MV-4-11 (cell line): ENCODE measurements at regions not wholly inside any gene's neighbourhood (a gene's known extent, or its start where the extent isn't known, plus 50 kb on each side); places are given as distances from the start of the nearest gene placed in this dataset.

ENCODE experiments used
- DNase-seq: peaks from one replicate; lab custom pipeline; 2025; lab: John Stamatoyannopoulos, UW

DNA sequence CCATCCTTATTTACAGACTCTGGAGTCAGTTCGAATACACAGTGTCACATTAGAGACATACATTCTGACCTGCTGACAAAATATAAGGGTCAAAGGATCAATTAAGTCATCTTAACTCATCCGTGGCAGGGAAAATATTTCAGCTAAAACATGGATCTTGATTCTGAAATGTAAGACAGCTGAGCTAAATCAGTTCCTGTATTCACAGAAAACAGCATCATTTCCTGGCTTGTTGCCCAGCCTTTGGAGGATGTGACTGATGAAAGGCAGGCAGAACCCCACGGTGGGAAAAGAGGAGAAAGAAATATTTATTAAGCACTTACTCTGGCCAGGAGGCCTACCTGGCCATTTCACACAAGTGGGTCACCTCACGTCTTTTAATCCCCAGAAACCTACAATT, 101.9 kb downstream of the GAS2L3 start:
- DNase-seq = peak; percentile 26

DNA sequence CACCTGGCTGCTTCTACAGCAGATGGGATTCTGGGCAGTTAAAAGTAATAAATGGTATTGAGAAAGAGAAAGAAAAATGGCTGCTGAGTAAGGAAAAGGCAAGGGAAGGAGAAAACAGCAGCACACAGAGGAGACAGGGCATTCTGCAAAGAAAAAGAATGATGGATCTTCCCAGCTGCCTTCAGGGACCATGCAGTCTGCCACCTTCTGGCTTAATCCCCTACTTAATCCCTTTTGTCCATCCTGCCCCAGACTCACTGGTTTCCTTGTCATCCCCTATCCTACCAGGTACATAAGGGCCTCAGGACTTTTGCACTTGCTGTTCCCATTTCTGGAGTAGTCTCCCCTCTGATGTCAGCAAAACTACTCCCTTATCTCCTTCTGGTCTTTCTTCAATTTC, 107.6 kb downstream of the GAS2L3 start:
- DNase-seq = no peak

DNA sequence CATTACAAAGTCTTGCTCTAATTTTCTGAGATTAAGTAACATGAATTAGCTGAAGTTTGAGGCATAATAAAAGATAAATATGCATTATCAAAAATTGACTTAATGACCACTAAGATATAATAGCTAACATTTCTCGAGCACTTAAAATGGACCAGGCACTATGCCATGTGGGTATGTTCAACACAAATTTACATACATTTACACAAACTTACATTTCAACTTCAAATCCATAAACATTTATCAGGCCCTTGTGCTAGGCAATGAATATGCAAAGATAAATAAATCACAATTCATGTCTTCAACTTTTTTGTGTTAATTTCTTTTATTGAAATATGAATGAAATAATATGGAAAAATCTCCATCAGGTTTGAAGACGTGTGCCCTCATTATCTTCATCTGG, 108.7 kb downstream of the GAS2L3 start:
- no peak for DNase-seq

DNA sequence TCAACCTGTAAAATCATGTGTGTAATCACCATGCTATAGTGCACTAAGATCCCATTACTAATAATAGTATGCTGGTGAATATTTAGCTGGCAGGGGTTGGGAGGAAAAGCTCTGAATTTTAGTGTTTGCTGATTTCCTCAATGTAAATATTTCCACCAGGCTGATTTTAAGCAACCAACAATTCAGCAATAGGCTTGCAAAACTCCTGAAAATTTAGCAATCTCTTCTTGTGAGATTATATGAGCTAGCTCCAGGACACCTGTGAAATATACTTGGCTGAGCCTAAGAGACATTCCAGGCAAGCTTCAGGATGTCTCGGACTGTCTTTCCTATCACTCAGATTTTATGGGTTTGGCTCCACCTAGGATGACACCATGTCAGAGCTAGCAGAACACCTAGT, 106.9 kb upstream of the ANO4 start:
- no peak for DNase-seq

DNA sequence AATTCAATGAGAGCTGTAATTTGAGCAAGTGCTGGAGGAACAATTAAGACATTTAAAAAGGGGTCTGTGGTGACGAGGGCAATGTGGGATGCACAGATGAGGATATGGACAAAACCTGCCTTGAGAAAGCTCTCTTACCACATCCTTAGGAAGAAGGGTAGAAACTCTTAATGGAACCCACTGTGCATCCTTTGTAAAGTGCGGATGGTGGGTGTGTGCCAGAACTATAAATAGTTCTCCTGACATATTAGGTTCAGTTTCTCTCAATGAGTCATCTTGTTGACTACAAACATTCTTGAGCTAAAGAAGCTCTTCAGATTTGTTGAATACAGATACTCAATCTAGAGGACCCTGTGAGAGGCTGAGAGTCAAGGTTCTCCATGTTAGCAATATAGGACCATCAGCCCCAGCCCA, 106.1 kb upstream of the ANO4 start:
- DNase-seq = peak; percentile 27

DNA sequence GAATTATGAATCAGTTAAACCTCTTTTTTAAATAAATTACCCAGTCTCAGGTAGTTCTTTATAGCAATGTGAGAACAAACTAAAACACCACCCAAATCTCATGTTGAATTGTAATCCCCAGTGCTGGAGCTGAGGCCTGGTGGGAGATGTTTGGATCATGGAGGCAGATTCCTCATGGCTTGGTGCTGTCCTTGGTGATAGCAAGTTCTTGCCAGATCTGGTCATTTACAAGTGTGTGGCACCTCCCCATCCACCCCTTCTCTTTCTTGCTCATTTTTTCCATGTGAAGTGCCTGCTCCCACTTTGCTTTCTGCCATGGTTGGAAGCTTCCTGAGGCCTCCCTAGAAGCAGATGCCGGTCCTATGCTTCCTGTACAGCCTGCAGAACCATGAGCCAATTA, 102.1 kb upstream of the ANO4 start:
- no peak for DNase-seq

DNA sequence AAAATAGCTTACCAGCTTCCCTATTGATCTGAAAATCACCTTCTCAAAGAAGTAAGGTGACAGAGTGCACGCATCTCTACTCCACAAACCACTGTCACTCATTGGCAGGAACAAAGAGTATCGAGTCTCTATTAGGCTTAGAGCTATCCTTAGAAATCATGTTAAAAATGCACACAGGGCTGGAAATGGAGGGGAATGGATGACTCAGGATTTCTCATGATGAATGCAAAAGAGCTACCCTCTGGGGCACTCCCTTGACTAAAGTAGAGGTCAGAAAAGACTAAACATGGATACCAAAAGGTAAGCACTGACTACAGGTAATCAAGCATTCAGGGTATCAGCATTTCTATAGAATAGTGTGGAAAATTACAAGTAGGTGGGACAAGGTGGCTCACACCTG, 96.1 kb upstream of the ANO4 start:
- no peak for DNase-seq

DNA sequence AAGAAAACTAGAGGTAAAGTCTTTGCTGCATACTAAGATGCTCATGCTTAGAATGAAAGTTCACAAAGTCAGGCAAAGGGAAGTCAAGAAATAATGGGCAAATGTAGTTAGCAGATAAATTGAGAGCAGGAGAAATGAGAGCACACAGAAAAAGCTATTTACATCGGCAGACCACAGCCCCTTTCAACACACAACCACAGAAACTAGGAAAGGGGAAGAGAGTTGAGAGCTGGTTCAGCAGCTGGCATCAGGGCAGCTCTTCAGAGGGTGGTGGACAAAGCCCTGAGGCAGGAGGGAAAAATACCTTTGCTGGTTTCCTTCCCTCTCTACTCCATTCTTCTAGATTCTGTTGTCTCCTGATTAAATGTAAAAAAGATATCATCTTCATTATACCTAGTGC, 95.4 kb upstream of the ANO4 start:
- peak; percentile 95 for DNase-seq

DNA sequence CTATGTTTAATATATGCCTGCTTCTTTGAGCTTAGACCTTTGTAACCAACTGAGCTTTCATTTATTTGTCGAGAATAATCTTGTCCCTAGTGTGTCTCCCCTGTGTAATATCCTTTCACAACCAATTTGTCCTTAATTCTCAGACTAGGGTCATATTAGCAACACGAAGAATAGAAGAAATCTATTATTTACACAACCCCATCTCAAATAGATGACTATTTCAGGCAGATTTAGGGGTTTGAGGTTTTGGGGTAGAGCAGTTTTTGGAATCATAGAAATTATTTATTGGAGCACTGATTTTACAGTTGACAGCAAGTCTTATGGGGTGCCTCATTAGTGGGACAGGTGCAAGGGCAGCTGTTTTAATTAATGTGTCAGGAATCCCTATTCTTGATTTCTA, 91.2 kb upstream of the ANO4 start:
- no peak for DNase-seq

DNA sequence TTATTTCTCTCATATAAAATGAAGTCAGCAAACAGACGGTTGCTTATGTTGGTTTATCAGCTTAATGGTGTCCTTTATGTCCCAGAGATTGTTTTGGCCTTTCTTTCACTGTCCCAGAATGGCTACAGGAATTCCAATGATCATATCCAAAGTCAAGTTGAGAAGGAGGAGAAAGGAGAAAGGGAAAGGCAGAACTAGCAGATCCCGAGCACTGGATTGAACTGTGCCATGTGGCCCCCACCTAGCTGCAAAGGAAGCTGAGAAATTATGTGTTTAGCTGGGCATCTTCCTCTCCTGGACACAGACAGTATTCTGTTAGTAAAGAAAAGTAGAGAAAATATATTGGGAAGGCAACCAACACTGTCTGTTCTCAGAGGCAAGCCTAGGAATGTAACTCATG, 90.7 kb upstream of the ANO4 start:
- DNase-seq = no peak

DNA sequence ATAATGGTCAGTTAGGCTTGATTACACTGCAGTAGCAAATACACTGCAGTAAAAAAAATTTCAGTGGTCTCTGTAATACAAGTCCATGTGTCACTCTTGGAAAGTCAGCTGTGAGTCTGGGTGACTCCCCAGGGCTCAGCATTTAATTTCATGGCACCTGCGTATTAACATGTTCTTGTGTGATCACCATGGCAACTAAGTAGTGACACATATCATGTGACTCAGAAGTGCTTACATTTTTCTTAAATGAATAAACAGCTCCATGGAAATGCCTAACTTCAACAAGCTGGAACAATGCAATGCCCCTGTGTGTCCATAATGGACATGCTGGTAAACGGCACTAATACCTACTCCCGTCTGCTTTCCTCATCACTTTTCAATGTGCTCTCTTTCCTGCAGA, 88.5 kb upstream of the ANO4 start:
- DNase-seq = no peak

DNA sequence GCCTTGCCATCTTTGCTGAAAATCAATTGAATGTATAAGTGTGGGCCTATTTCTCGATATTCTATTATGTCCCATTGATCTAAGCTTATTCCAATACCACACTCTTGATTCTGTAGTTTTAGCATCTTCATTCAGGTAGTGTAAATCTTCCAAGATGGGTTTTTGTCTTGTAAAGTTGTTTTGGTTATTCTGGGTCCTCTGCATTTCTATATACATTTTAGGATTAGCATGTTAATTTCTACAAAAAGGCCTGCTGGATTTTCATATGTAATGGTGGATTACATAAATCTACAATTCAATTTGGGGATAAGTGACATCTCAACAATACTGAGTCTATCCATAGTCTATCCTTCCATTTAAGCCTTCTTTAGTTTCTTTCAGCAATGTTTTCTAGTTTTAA, 86.0 kb upstream of the ANO4 start:
- no peak for DNase-seq

DNA sequence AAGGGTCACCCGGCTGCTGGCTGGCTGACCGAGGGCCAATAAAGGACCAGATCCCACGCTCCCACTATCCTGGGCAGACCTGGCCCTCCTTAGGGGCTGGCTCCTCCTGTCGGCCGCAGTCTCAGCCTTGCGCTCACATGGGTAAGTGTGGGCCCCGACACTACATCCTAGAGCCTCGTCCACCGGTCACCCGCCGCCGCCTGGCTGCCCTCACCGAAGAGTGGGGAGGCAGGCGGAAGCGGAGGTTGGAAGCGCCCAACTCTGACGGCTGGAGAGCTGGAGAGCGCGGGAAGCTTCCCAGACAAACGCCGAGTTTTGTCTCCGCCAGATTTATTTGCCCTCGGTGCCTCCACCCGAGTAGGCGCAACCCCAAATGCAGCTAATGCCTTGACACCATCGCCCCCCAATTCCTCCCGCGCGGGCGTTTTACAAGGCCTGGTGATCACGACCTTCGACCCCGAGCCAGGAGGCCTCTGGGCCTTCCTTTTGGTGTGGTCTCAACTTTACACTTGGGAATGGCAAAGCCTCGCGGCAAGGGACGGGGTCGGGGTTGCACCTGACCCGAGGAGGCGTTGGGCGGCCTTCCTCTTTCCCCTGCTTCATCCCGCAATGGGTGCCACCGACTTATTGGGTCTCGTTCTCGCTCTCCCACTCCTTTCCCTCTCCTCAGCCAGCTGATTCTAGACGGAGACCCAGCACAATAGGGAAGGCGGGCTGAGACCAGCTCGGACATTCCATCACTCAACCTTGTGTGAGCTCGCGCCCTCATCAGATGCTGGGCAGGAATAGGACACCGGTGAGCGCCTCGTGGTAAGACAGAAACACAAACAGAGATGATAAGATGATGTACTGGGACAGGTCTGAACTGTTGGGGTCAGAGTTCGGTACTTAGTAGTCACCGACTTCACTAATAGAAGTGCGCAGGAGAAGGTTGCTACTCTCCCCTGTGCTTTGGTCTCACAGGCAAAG, 78.3 kb upstream of the ANO4 start:
- DNase-seq = no peak

DNA sequence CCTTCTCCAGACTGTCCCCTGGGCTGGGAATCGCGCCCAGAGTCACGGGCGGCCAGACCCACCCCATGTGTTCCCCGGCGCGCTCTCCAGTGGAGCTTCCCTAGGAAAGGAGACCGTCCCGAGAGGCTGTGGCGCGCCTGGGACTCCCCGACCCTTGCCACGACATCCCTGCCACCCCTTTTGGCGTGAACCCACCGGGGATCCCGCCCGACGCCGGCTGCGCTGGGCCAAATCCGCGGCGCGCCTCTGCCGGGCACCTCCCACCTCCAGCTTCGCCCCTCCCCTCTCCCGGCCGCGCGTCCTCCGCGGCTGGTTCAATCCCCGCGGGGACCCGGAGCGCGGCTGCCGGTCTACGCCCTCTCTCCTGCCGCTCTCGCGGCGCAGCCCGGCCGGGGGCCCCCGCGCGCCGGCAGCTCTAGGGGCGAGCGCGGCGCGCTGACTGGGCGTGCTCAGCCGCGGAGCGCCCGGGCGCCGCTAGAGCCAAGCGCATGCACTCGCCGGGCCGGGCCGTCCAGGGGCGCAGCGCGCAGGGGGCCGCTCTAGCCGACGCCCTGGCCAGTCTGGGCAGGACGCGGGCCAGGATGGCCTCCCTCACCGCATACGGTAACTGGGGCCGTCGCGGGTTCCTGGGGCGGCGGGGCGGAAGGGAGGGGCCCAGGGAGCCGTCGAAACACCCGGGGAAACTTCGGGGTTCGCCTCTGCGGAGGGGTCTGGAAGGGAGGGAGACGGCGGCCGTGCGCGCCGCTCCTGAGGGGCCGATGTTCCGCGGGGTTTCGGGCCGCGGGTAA, 77.4 kb upstream of the ANO4 start:
- no peak for DNase-seq

DNA sequence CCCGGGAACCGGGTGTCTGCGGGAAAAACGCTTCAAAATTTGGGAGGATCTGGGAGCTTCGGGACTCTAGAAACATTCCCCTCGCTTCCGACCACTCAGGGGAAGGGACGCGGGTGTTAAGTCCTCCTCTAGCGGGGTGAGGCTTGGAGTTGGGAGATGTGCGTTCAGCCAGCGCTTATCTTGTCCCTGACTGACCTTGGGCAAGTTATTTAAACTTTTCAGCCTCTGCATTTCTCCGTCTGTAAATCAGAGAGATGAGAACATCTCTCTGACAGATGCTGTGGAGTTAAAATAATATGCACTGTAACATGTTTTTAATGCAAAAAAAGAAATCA, 76.9 kb upstream of the ANO4 start:
- no peak for DNase-seq

DNA sequence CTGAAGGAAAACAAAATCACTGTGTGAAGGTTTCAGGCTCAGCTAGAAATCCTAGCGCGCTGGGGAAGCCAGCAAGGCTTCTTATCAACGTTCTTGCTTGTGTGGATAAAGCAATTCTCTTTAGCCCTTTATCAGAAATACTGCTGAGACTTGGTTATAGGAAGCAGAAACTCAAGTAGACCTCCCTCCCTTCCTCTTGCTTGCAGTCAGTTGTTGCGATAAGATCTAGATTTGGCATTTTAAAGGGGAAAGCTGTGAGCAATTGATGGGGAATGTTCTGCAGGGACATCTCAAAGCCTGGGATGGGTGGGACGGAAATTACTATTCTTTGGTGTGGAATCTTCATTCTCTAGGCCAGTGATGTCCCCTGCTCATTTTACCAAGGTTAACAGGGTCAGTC, 76.4 kb upstream of the ANO4 start:
- no peak for DNase-seq

DNA sequence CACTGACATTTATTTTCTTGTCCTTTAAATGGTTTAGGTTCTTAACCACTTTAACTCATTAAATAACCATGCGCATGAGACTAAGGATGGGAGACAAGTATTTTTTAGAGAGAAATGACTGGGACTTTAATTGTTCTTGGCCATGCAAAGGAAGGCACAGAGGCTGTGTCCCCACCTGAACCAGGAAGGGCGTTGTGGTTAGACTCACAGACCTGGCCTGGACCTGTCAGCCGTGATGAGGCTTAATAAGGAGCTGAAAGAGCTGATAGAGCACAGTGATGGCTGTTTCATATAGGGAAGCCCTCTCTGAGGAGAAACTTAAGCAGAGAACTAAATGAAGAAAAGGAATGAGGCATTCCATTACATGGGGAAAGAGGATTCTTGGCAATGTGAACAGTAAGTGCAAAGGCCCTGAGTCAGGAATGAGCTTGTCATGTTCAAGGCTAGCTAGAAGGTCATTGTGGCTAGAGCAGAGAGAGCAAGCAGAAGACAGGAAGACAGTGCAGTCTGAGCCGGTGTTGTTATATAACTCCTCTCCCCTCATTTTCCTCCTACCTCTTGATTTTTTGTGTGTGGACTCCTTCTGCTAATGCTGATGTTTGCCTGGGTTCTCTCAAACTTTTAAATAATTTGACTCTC, 74.4 kb upstream of the ANO4 start:
- no peak for DNase-seq

DNA sequence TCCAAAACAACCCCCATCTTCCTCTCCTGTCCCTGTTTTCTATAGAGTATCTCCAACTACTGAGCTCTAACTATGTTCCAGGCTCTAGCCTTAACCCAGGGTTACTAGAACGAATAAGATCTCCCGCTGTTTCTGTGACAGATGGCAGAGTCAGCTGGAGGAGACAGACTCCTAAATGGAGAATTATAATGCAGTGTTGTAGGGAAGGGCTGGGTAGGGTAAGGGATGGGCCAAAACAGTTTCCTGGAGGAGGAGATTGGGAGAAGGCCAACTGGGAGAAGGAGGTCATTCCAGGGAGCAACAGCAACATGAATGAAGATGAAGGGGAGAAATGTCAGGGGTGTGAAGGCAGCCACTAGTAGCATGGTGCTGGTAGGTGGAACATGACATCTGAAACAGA, 73.4 kb upstream of the ANO4 start:
- DNase-seq = no peak

DNA sequence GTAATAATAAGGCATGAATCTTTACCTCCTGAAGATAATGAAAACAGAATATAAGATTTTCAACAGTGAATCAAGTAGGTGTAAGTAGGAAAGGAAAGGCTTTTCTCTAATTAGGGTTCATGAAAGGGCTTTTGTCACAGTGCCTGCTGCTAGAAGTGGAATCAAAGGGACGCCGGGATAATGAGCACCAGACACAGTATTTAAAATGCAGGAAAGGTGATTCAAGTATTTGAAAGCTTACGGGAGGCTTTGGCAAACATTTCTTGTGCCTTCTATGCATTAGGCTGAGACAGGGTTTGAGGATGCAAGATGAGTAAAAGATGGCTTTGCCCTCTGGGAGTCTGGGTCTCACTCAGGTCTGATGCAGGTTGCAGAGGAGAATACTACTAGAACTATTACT, 70.5 kb upstream of the ANO4 start:
- no peak for DNase-seq

DNA sequence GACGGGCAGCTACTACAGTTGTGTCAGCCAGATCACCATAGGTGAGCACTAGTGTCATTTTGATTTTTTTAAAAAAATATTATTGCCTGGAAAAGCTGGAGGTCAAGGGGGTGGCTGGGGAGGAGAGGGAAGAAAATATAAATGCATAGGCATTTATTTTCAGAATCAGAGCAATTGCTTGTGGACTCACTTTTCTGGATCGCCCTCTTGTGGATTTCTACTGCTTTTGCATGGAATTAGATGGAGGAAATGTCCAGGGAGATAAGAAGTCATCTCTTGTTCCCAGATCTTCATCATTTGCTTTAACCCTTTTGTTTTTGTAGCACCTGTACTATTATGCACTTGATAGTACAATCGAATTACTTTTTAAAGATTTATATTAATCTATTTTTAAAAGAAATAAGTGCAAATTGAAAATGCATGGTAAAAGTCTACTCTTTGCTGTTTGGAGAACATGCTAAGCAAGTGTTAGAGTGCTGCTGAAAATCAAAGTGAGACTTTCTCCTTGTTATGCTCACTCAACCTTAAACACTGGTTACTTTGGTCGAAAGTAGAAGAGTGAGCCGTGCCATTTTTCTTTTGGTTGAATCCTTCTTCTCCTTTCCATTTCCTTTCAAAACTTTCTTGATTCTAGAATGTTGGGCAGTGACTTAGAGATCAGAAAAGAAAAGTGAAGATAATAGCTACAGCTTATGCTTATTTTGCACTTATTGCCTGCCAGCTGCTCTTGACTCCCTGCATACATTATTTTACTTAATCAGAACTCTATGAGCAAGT, 60.6 kb upstream of the ANO4 start:
- DNase-seq = no peak

DNA sequence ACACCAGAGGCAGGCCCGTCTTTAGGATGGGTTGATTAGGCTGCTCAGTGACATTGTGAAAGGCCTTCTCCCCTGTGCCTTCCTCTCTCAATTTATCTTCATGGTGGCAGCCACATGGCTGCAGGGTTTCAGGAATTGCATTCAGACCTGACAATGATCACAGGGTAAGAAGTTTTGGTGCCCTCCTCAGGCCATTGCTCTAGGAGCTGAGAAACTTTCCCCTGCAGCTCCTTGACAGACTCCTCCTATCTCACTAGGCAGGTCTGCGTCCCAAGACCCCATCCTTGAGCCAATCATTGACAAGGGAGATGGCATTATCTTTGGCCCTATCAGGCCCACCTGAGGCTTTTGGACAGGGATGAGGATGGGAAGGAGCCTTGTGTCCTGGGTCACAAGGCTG, 57.4 kb upstream of the ANO4 start:
- no peak for DNase-seq

DNA sequence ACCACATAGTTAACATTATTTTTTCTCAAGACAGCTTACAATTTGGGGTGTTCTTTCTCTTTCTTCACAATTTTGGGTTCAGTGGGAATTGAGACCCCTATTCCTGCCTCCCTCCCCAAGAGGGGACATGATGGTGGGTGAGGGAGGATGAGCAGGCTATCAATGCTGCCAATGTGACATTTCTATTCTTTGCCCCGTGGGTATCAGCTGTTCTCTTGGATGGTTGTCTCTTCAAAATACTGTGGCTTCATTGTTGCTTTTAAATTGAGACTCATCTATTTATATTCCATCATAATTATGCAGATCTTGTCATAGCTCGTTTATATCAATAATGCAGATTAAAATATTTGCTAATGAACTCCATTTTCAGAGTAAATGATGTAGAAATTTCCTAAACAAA, 56.5 kb upstream of the ANO4 start:
- DNase-seq = no peak
